ENCODE measurements at regions not wholly inside any gene's neighbourhood (a gene's known extent, or its start where the extent isn't known, plus 50 kb on each side); places are given as distances from the start of the nearest gene placed in this dataset.

DNA sequence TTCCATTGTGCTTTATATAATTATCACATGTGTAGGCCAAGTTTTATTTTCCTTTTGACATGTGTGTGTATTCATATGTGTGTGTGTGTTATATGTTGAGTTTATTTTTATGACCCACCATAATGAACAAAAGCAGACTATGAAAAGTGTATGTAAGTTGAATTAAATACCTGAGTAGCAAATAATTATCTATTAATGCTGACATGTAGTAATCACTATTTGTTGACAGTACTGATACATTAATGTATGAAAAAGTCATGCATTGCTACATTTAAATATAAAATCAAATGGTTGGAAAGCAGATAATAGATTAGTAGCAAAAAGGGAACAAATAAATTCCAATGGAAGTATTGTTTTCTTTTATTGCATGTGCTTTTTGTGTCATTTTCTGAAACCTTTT is 1948.5 kb upstream of the PCDH20 start:
- Histone ChIP-seq H3K36me3 (ENCODE audit: control insufficient read depth, insufficient read depth, low read length) (no peaks in the 10 kb centered on the region), H3K27me3 (replicated peaks; ENCODE audit: control insufficient read depth, insufficient read depth, low read length) (no peaks in the 10 kb centered on the region), H3K4me3 (replicated peaks; ENCODE audit: low read depth, low read length) (no peak overlapping the region)
- no peak for DNase-seq (ENCODE audit: extremely low read depth, insufficient read length)
- TF ChIP-seq, protein P1, sequence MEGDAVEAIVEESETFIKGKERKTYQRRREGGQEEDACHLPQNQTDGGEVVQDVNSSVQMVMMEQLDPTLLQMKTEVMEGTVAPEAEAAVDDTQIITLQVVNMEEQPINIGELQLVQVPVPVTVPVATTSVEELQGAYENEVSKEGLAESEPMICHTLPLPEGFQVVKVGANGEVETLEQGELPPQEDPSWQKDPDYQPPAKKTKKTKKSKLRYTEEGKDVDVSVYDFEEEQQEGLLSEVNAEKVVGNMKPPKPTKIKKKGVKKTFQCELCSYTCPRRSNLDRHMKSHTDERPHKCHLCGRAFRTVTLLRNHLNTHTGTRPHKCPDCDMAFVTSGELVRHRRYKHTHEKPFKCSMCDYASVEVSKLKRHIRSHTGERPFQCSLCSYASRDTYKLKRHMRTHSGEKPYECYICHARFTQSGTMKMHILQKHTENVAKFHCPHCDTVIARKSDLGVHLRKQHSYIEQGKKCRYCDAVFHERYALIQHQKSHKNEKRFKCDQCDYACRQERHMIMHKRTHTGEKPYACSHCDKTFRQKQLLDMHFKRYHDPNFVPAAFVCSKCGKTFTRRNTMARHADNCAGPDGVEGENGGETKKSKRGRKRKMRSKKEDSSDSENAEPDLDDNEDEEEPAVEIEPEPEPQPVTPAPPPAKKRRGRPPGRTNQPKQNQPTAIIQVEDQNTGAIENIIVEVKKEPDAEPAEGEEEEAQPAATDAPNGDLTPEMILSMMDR (IDR thresholded peaks at IDR 0.05; ENCODE audit: insufficient read depth, low read length, poor library complexity, severe bottlenecking): no peak

DNA sequence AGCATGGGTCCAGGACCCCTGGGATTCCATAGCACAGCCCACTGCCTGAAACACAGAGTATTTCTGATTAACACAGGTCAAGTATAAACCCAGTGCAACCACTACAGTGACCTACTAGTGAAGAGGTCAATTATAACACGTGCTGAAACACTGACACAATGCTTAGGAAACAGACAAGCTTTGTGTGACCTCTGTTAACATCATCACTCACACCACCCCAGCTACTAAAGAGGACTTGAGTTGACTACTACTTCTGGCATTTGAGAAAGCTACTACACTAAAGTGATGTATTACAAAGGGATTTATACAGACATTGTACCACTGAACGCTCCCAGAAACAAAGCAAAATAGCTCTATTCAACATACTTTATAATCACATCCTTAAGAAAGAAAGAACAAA is 1935.9 kb upstream of the PCDH20 start:
- TF ChIP-seq, protein P1 (IDR thresholded peaks at IDR 0.05; ENCODE audit: insufficient read depth, low read length, poor library complexity, severe bottlenecking): no peak
- Histone ChIP-seq H3K4me3 (replicated peaks; ENCODE audit: low read depth, low read length) (no peak overlapping the region), H3K36me3 (ENCODE audit: control insufficient read depth, insufficient read depth, low read length) (no peaks in the 10 kb centered on the region), H3K27me3 (replicated peaks; ENCODE audit: control insufficient read depth, insufficient read depth, low read length) (no peaks in the 10 kb centered on the region)
- DNase-seq (ENCODE audit: extremely low read depth, insufficient read length): no peak

DNA sequence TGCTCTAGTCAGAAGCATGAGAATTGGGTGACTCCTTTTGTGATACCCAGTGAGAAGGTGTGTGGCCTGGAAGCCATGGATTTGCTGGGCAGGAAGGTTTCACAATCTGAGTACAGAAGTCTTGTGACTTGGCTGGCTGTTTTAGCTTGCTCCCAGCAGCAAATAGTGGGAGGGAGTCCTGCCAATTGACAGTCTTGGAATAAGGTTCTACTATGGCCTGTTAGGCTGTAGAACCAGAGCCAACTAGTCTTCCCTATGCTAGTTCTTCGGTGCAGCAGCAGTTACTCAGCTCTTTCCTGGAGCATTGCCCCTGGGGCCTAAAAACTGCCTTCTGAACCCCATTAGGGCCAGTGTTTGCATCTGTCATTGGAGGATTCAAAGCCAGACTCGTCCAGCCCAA is 1935.4 kb upstream of the PCDH20 start:
- TF ChIP-seq, protein P1 (IDR thresholded peaks at IDR 0.05; ENCODE audit: insufficient read depth, low read length, poor library complexity, severe bottlenecking): no peak
- DNase-seq (ENCODE audit: extremely low read depth, insufficient read length): no peak
- no peaks in the 10 kb centered on the region for H3K36me3 ChIP-seq (ENCODE audit: control insufficient read depth, insufficient read depth, low read length)
- no peak overlapping the region for H3K4me3 ChIP-seq (replicated peaks; ENCODE audit: low read depth, low read length)
- H3K27me3 ChIP-seq (replicated peaks; ENCODE audit: control insufficient read depth, insufficient read depth, low read length): no peaks in the 10 kb centered on the region

DNA sequence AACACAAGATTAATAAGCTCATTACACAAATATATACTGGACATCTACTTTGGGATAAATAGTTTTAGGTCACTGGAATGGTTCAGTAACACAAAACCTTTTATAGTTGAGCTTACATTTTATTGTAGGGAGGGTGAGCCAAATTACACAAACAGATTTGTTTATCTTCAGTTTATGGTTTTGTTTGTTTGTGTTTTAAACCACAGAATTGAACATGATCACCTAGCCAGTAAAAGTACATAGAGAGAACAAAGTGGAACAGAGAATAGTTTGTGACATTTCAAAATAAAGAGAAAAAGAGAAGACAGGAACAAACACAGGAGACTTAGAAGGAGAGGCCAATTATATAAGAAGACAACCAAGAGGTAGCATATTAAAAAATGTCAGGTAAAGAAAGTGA is 1930.2 kb upstream of the PCDH20 start:
- Histone ChIP-seq H3K27me3 (replicated peaks; ENCODE audit: control insufficient read depth, insufficient read depth, low read length) (no peaks in the 10 kb centered on the region), H3K36me3 (ENCODE audit: control insufficient read depth, insufficient read depth, low read length) (no peaks in the 10 kb centered on the region), H3K4me3 (replicated peaks; ENCODE audit: low read depth, low read length) (no peak overlapping the region)
- TF ChIP-seq, protein P1 (IDR thresholded peaks at IDR 0.05; ENCODE audit: insufficient read depth, low read length, poor library complexity, severe bottlenecking): no peak
- DNase-seq (ENCODE audit: extremely low read depth, insufficient read length): no peak

DNA sequence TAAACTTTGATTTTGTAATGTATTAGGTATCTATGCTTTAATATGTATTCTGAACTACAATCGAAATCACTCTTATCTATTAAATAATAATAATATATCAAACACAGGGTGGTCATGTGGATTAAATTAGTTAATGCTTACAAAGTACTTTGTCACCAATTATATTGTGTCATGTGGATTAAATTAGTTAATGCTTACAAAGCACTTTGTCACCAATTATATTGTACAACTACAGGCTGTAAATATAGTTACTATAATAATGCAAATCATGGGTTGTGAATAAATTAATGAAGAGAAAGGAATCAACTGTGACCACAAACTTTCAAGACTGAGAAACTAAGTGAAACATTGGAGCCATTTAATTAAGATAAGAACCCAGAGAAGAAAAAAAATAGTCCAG is 1929.1 kb upstream of the PCDH20 start:
- H3K36me3 ChIP-seq (ENCODE audit: control insufficient read depth, insufficient read depth, low read length): no peaks in the 10 kb centered on the region
- H3K4me3 ChIP-seq (replicated peaks; ENCODE audit: low read depth, low read length): no peak overlapping the region
- DNase-seq (ENCODE audit: extremely low read depth, insufficient read length): no peak
- no peaks in the 10 kb centered on the region for H3K27me3 ChIP-seq (replicated peaks; ENCODE audit: control insufficient read depth, insufficient read depth, low read length)
- TF ChIP-seq, protein P1 (IDR thresholded peaks at IDR 0.05; ENCODE audit: insufficient read depth, low read length, poor library complexity, severe bottlenecking): no peak

DNA sequence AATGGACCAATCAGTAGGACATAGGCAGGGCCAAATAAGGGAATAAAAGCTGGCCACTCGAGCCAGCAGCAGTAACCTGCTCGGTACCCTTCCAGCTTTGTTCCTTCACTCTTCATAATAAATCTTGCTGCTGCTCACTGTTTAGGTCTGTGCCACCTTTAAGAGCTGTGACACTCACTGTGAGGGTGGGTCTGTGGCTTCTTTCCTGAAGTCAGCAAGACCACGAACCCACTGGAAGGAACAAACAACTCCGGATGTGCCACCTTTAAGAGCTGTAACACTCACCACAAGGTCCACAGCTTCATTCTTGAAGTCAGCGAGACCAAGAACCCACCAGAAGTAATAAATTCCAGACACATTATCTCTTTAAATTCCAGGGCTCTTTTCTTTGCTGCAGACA is 1922.3 kb upstream of the PCDH20 start:
- H3K27me3 ChIP-seq (replicated peaks; ENCODE audit: control insufficient read depth, insufficient read depth, low read length): no peaks in the 10 kb centered on the region
- no peak for DNase-seq (ENCODE audit: extremely low read depth, insufficient read length)
- H3K4me3 ChIP-seq (replicated peaks; ENCODE audit: low read depth, low read length): no peak overlapping the region
- TF ChIP-seq, protein P1 (IDR thresholded peaks at IDR 0.05; ENCODE audit: insufficient read depth, low read length, poor library complexity, severe bottlenecking): no peak
- no peaks in the 10 kb centered on the region for H3K36me3 ChIP-seq (ENCODE audit: control insufficient read depth, insufficient read depth, low read length)
